Stimulated activated CD4-positive, alpha-beta T cell treated with anti-CD3 and anti-CD28 coated beads, Interleukin-15, amount 100 ng/mL, for 48 hours (primary cell): ENCODE measurements at regions not wholly inside any gene's neighbourhood (a gene's known extent, or its start where the extent isn't known, plus 50 kb on each side); places are given as distances from the start of the nearest gene placed in this dataset.

Experiments used
- DNase-seq, 2 donors: peaks; one replicate each; pipeline ENCODE4 v3.0.0-alpha.2; 2020; ENCODE audit warnings: low read depth in 2 of 2

DNA sequence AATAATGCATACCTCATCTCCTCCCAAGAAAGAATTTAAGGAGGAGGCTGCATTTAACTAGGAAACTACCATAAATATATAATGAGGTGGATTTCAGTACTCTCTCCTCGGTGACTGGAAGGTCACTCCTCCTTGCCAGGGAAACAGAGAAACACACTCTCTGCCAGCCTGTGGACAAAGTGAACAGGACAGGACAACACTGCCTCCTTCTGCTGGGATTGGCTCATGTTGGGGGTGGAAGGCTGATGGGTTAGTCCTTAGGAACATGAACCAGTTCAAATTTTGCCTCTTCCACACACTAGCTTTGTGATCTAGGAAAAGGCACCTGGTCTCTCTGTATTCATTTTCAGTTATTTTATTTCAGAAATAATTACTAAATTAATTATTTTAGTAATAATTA lies 50.6 kb upstream of the STEAP4 start:
- no peak for DNase-seq
